SJSA1 (cell line): ENCODE measurements at regions not wholly inside any gene's neighbourhood (a gene's known extent, or its start where the extent isn't known, plus 50 kb on each side); places are given as distances from the start of the nearest gene placed in this dataset.

ENCODE experiments used
- DNase-seq, 2 experiments: peaks; one replicate each; pipeline ENCODE4 v3.0.0-alpha.2; 2015 to 2020; ENCODE audit warnings: low spot score in 2 of 2, low read depth in 1 of 2
- H3K27ac ChIP-seq: fragments of 250-450 bp; sonication (Bioruptor Pico); 2 replicates; pipeline ENCODE4 v1.5.1; 2020; ENCODE audit warnings: mild to moderate bottlenecking, moderate library complexity
- H3K27me3 ChIP-seq: fragments of 250-450 bp; sonication (Bioruptor Pico); replicated peaks from 2 replicates; pipeline ENCODE4 v1.5.1; 2020; ENCODE audit warnings: mild to moderate bottlenecking, moderate library complexity
- H3K36me3 ChIP-seq: fragments of 250-450 bp; sonication (Bioruptor Pico); 2 replicates; pipeline ENCODE4 v1.5.1; 2020; ENCODE audit warnings: mild to moderate bottlenecking
- H3K4me1 ChIP-seq: fragments of 250-450 bp; sonication (Bioruptor Pico); replicated peaks from 2 replicates; pipeline ENCODE4 v1.6.1; 2021; ENCODE audit warnings: mild to moderate bottlenecking
- H3K4me3 ChIP-seq: fragments of 250-450 bp; sonication (Bioruptor Pico); 2 replicates; pipeline ENCODE4 v1.5.1; 2020; ENCODE audit warnings: mild to moderate bottlenecking
- H3K9me3 ChIP-seq: fragments of 250-450 bp; sonication (Bioruptor Pico); replicated peaks from 2 replicates; pipeline ENCODE4 v1.5.1; 2020; ENCODE audit warnings: mild to moderate bottlenecking

DNA sequence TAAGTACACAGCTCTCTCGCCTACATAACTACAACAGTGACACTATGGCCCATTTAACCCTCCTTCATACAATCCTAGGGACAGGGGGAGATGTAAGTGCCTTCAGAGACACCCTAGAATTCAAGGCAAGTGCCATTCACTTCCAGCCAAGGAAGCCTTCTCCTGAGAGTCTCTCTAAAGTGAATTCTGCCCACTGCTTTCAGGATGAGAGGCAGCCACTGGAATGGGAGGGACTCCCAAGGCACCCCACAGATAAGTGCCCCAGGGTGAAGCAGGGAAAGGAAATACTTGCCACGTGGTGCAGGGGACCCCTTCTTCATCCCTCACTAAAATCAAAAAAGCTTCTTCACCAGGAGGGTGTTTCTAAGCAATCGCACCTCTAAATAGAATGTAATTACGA is 283.7 kb downstream of the ZNF608 start:
- no peaks in the 10 kb centered on the region for H3K27me3 ChIP-seq
- peaks cover 2% of the 10 kb centered on the region; the same call in 1 of the 2 replicates for H3K9me3 ChIP-seq
- no peaks in the 10 kb centered on the region for H3K4me1 ChIP-seq
- no peaks in the 10 kb centered on the region for H3K36me3 ChIP-seq
- no peak overlapping the region for H3K4me3 ChIP-seq
- DNase-seq, result no peak
- no peak overlapping the region for H3K27ac ChIP-seq

DNA sequence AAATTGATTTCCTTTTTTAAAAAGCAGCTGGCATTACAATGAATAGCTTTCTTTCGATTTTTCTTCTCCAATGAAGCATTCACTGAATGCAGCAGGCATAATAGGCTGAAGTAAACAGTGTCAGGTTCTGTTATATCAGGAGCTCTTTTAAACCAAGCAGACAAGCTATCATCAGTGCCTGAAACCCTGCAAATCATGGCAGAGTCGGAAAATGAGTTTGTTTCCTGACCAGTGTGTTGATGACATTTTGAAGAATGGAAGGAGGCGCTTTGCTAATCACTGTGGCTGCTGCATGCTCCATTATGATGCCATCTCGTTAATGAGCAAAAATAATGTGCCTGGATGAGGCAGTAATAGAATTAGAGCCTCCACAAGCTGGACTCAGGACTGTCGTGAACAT is 284.5 kb downstream of the ZNF608 start:
- Histone ChIP-seq H3K9me3 (peaks cover 2% of the 10 kb centered on the region; the same call in 1 of the 2 replicates), H3K27ac (no peak overlapping the region), H3K4me1 (peaks cover 7% of the 10 kb centered on the region), H3K4me3 (no peak overlapping the region), H3K27me3 (no peaks in the 10 kb centered on the region), H3K36me3 (no peaks in the 10 kb centered on the region)
- no peak for DNase-seq

DNA sequence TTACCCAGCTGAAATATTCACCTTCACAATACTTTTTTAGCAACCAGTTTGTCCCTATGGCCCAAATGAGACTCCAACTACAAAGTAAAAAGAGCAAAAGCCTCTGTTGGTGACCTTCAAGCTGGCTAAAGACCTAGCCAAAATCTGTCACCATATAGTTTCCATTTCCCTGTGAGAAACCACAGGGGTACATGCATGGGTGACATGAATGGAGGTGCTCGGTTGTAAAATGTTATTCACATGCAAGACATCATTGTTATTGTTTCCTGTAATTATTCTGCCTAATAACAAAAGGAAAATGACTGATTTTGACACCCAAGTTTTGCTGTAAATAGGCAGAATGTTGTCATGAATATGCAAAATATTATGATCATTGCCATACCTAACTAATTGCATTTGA is 285.3 kb downstream of the ZNF608 start:
- no peak for DNase-seq
- Histone ChIP-seq H3K9me3 (peaks cover 2% of the 10 kb centered on the region; the same call in 1 of the 2 replicates), H3K27ac (no peak overlapping the region), H3K27me3 (no peaks in the 10 kb centered on the region), H3K4me3 (no peak overlapping the region), H3K36me3 (no peaks in the 10 kb centered on the region), H3K4me1 (peaks cover 14% of the 10 kb centered on the region)

DNA sequence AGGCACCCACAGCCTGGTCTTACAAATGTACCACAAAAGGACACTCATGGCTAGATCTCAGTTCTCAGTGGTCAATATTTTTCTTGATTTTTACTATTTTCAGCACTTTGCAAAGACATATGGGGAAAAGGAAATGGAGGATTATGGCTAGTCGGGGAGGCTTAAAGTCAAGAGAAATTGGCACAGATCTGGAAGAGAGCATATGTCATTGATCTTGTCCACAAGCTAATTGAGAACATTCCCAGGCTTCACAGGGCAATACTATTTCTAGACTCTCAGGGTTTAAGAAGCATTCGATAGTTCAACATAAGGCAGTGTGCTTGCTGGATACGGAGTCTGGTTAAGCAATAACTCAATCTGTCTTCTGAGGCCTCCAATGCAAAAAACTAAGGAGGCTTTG is 285.8 kb downstream of the ZNF608 start:
- Histone ChIP-seq H3K9me3 (peaks cover 2% of the 10 kb centered on the region; the same call in 1 of the 2 replicates), H3K4me3 (no peak overlapping the region), H3K36me3 (no peaks in the 10 kb centered on the region), H3K4me1 (peaks cover 20% of the 10 kb centered on the region), H3K27ac (no peak overlapping the region), H3K27me3 (no peaks in the 10 kb centered on the region)
- no peak for DNase-seq

DNA sequence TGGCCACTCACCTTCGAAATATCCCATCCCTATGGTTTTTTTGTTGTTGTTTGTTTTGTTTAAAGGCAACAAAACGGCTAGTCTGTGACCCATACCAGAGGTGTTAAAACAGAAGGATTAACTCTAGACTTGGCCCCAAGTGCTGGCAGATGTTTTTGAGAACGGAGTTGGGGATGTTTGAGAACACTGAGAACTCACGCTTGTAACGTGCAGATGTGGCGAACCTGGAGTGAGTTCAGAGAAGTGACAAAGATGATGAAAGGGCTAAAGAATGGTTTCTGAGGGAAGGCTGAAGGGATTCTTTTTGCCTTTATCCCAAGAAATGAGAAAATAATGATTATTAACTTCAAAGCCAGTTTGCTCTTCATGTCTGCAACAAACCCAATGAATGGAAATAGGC is 286.5 kb downstream of the ZNF608 start:
- Histone ChIP-seq H3K9me3 (peaks cover 2% of the 10 kb centered on the region; the same call in 1 of the 2 replicates), H3K27ac (no peak overlapping the region)

DNA sequence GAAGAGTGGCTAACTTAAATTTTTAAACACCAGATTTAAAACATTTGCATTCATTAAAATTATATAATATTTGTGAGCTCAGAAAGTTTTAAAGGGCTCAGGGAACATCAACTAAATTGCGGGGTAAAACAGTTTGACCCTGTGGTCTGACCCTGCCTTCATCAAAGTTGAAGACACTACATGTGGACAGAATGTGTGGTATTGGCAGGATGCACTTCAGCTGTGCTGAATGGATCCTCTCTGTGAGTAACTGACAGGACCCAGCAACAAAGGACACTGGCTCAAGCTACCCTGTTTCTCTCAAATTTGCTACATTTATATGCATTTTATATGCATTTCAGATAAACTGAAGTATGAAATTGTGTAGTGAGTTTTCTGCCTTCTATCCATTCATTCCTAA is 288.5 kb downstream of the ZNF608 start:
- no peaks in the 10 kb centered on the region for H3K27me3 ChIP-seq
- DNase-seq, result no peak
- no peaks in the 10 kb centered on the region for H3K9me3 ChIP-seq
- H3K36me3 ChIP-seq, result no peaks in the 10 kb centered on the region
- peaks cover 44% of the 10 kb centered on the region for H3K4me1 ChIP-seq
- no peak overlapping the region for H3K4me3 ChIP-seq
- H3K27ac ChIP-seq, result no peak overlapping the region

More for the DNA sequence above, 286.5 kb downstream of the ZNF608 start:
- no peaks in the 10 kb centered on the region for H3K27me3 ChIP-seq
- no peaks in the 10 kb centered on the region for H3K36me3 ChIP-seq
- DNase-seq, result no peak
- H3K4me1 ChIP-seq, result peaks cover 25% of the 10 kb centered on the region
- H3K4me3 ChIP-seq, result no peak overlapping the region

DNA sequence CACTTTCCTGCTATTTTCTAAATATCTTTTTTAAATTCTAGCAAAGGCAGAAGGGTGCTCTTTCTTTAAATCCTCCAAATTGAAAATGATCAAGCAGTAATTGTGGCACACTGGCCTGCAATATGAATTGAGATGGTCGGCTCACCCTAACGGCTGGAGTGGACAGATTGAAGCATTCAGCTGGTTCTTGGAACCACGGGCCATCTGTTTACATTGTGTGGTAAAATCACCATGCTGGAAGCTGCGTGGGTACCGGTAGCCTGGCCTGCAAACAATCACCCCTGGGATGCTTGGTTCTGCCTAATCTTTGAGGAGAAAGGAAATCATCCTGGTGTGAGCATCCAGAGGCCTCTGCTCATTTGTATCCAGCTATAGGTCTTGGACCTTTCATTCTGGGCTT is 289.3 kb downstream of the ZNF608 start:
- DNase-seq, result no peak
- no peaks in the 10 kb centered on the region for H3K9me3 ChIP-seq
- no peak overlapping the region for H3K4me3 ChIP-seq
- no peaks in the 10 kb centered on the region for H3K27me3 ChIP-seq
- peaks cover 50% of the 10 kb centered on the region for H3K4me1 ChIP-seq
- H3K27ac ChIP-seq, result no peak overlapping the region
- H3K36me3 ChIP-seq, result no peaks in the 10 kb centered on the region

DNA sequence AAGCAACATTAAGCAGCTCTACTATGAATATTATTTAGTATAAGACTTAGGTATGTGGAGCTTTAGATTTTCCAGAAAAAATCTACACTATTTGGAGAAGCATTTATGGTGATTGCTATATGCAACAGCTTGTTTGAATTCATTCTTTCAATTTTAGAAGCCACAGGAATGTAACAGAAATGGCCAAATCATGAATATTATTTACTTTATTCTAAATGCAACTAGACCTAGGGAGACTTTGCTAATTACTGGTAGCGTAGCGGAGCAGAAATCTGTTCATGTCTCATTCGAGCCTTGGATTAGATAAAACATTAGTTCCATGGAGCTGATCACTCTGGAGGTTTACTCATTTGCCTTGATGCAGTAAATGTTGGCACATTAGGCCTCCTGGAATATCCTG is 290.2 kb downstream of the ZNF608 start:
- Histone ChIP-seq H3K4me1 (peaks cover 50% of the 10 kb centered on the region), H3K4me3 (no peak overlapping the region), H3K36me3 (no peaks in the 10 kb centered on the region), H3K27ac (peak overlapping the region; percentile 6), H3K27me3 (no peaks in the 10 kb centered on the region), H3K9me3 (no peaks in the 10 kb centered on the region)
- DNase-seq, result peak in 1 of 2 experiments; percentile 48

DNA sequence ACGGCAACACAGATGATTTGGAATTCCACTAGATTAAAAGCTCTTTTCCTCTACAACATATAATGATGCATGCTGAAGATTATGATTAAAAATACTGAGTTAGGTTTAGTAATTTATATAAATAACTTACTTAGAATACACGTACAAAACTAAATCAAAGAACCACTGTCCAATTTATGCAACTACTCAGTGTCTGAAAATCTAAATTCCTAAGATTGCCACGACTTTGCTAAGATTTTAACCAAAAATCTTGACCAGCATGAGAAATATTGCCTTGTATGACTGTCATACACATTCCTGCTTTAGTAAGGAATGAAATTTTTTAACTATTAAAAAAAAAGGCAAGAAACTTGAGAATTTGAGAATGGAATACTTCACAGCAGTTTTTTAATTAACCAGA is 292.4 kb downstream of the ZNF608 start:
- no peak for DNase-seq
- Histone ChIP-seq H3K27ac (peak overlapping the region; percentile 79), H3K4me3 (no peak overlapping the region)

DNA sequence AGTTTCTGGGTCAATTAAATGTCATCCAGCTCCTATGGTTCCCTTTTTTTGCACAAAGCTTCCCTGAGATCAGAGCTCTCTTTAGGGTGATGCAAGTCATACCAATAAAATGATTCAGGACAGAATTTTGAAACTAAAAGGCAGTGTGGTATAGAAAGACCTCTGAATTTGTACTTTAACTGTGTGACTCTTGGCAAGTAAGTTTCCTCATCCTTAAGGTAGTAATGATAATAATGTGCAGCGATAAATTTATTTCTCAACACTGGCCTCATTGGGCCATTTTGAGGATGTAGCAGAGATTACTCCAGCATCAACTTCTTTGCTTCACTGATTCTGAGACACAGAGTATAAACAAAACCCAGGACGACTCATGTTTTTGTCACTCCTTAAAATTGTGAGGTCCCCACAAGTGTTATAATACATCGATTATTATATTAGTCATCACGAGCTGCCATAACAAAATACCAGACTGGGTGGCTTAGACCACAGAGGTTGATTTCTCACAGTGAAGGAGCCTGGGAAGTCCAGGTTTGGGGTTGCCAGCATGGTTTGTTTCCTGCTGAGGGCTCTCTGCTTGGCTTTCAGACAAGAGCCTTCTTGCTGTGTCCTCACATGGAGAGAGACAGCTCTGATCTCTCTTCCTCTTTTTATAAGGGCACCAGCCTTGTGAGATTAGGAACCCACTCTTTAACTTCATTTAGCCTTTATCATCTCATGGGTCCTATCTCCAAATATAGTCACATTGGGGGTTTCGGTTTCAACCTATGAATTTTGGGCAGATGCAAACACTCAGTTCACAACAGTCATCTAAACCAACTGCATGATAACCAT is 293.0 kb downstream of the ZNF608 start:
- no peak overlapping the region for H3K4me3 ChIP-seq
- no peaks in the 10 kb centered on the region for H3K36me3 ChIP-seq
- peak overlapping the region; percentile 79 for H3K27ac ChIP-seq
- H3K4me1 ChIP-seq, result peaks cover 50% of the 10 kb centered on the region
- H3K9me3 ChIP-seq, result no peaks in the 10 kb centered on the region
- H3K27me3 ChIP-seq, result no peaks in the 10 kb centered on the region
- peak; percentile 90 to 96 for DNase-seq

More for the DNA sequence above, 292.4 kb downstream of the ZNF608 start:
- H3K27me3 ChIP-seq, result no peaks in the 10 kb centered on the region
- H3K36me3 ChIP-seq, result no peaks in the 10 kb centered on the region
- H3K9me3 ChIP-seq, result no peaks in the 10 kb centered on the region
- peaks cover 50% of the 10 kb centered on the region for H3K4me1 ChIP-seq

DNA sequence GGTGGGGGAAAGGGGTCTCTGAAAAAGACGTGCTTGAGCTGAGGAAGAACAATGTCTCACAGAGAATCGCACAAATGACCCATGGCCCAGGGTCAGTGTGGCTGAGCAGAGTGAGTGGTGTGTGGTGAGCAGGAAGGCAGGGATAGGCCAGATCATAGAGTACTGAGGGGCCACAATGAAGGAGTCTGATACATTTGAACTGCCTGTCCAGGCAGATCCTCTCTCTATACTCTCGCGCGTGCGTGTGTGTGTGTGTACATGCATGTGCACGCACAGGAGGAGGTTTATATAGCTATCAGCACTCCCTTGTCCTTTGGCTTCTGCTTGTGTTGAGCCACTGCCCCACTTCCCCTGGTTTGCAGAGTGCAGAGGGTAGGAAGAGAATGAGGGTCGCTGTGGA is 294.0 kb downstream of the ZNF608 start:
- peaks cover 48% of the 10 kb centered on the region for H3K4me1 ChIP-seq
- H3K27ac ChIP-seq, result no peak overlapping the region; the same call in 1 of the 2 replicates

DNA sequence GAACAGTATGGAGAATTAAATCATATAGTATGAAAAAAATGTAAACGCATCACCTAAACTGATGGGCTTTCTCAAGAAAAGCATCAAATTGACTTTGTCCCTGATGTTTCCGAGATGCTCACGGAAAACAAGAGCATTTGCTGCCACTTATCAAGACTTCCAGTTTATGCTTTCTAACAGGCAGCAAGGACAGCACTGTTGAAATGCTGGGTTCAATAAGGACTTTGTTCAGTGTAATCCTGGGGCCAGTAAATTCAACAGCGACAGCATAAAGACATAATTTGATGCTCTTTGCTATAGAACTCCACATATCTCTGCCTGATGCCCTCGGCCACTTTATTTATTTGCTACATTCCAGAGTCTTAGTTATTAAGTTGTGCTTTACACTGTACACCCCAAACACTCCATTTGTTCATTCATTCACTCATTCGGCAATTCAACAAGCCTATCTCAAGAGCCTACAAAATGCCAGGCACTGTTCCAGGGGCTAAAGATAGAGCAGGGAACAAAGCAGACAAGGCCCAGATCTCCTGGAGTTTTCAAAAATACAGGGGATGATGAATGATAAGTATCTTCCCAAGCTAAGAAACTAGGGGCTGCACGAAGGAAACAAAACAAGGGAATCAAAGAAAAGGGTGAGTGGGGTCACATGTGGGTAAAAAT is 294.6 kb downstream of the ZNF608 start:
- Histone ChIP-seq H3K27me3 (no peaks in the 10 kb centered on the region), H3K36me3 (no peaks in the 10 kb centered on the region)
- no peak for DNase-seq

More for the DNA sequence above, 294.0 kb downstream of the ZNF608 start:
- no peak for DNase-seq
- H3K9me3 ChIP-seq, result no peaks in the 10 kb centered on the region
- H3K4me3 ChIP-seq, result no peak overlapping the region
- H3K27me3 ChIP-seq, result no peaks in the 10 kb centered on the region
- no peaks in the 10 kb centered on the region for H3K36me3 ChIP-seq

DNA sequence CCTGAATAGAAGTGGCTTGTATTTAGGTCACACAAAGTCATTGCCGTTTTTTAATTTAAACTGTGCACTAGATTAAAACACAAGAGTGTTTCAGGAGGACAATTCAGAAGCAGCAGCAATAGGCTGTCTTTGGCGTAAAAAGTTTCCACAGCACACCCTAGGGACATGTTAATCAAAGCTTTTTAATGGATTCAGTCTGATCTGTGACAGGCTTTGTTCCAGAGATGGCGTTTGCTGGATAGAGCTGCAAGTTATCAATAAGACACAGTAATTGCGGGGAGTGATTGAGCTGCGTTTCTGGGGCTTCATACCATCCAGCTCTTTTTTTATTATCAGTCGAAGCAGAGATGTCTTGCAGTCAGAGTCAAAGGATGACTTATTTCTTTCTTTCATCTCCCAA is 300.3 kb downstream of the ZNF608 start:
- no peak for DNase-seq
- Histone ChIP-seq H3K27me3 (no peaks in the 10 kb centered on the region), H3K4me1 (no peaks in the 10 kb centered on the region), H3K9me3 (no peaks in the 10 kb centered on the region), H3K27ac (no peak overlapping the region), H3K4me3 (no peak overlapping the region), H3K36me3 (no peaks in the 10 kb centered on the region)

More for the DNA sequence above, 294.6 kb downstream of the ZNF608 start:
- Histone ChIP-seq H3K4me1 (peaks cover 42% of the 10 kb centered on the region), H3K9me3 (no peaks in the 10 kb centered on the region), H3K4me3 (no peak overlapping the region), H3K27ac (no peak overlapping the region)

DNA sequence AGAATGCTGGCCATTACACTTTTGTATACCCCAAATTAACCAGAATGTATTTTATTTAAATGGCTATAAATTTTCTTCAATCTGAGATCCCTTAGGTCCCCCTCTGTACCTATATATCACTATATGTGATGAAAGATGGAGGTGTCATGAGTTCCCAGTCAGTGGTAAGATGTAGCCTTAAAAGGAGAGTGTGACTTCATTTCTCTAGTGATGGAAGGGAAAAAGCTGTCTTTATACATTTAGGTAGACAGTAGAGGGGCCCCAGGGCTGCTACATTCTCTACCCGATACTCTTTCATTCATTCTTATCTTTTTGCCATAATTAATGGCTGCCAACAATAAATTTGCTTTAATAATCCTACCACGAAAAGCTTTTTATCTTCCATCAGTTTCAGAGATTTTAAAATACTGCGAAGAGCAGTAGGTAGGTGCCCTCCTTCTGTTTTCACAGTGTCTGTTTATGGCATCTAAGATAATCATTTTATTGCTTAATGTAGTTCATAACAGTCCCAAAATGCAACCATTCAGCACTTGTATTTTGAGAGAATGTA is 301.3 kb downstream of the ZNF608 start:
- no peaks in the 10 kb centered on the region for H3K27me3 ChIP-seq
- no peak overlapping the region for H3K27ac ChIP-seq
- H3K4me1 ChIP-seq, result no peaks in the 10 kb centered on the region
- no peaks in the 10 kb centered on the region for H3K36me3 ChIP-seq
- no peaks in the 10 kb centered on the region for H3K9me3 ChIP-seq
- DNase-seq, result no peak
- H3K4me3 ChIP-seq, result no peak overlapping the region
